GOT3 (cell line): ENCODE measurements at regions not wholly inside any gene's neighbourhood (a gene's known extent, or its start where the extent isn't known, plus 50 kb on each side); places are given as distances from the start of the nearest gene placed in this dataset.
"Not testable (repeated sequence)": the region's sequence is repeated elsewhere in the genome, so short reads cannot be mapped to it uniquely, and the experiment has no call there.

Source experiments
- DNase-seq: peaks from one replicate; lab custom pipeline; 2025; ENCODE audit warnings: mixed read lengths; lab: John Stamatoyannopoulos, UW

DNA sequence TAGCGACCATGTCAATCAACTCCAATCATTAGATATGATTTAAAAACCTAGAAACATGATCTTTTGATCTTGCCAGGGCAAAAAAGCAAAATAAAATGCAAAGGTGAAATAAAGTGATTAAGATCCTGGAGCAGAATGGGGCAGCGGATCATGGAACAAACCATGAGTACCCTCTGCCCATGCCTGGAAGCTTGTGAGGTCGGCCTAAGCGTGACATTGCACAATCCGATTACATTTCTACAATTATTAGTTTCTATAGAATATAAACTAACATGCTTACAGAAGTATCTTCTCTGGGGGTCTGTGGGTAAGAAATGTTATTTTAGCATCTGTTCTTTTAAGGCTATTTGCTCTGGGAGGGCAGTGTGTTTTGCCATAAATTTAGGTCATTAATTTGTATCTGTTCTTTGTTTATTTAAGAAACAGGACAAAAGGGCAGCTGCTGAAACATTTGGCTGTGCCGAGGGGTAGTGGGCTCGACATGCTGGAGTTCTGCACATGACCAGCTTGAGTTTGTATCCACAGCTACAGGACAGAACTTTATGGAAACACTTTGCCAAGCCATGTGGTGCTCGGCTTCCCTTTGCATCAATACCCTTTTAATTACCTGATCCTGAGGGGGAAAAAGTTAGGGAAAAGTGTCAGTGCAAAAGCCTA lies 55.9 kb downstream of the ZBTB18 start:
- DNase-seq, result no peak

DNA sequence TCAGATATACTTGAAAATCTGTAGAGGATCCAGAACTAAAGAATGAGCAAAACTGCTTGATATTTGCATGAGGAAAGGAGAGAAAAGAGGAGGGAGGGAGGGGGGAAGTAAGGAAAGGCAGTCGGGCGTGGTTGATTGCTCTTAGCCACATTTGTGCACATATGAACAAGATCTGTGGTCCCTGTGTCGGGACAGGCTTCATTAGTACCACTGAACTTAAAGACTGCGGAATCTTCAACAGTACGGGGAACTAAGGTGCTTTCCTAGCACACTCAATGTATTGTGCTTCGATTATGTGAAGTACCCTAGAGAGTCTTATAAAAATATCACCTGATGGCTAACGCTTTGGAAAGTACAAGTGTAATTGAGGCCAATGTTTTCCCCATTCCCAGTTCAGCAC lies 59.9 kb downstream of the ZBTB18 start:
- no peak for DNase-seq

DNA sequence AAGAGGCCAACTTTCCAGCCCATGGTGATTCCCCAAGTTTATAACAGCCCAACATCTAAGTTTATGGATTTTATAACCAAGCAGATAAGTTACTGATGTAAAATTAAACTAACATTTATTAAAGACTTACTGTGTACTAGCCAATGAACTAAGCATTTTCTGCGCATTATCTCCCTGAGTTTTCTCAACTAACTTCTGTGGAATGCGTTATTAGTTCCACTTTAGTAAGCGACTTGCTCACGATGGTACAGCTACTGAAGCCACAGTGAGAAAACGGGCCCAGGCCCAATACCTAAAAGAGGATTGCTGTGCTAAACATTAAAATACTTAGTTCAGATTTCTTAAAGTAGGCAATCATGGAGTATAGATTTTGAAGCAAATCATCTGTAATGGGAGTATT lies 61.0 kb downstream of the ZBTB18 start:
- DNase-seq, result no peak

DNA sequence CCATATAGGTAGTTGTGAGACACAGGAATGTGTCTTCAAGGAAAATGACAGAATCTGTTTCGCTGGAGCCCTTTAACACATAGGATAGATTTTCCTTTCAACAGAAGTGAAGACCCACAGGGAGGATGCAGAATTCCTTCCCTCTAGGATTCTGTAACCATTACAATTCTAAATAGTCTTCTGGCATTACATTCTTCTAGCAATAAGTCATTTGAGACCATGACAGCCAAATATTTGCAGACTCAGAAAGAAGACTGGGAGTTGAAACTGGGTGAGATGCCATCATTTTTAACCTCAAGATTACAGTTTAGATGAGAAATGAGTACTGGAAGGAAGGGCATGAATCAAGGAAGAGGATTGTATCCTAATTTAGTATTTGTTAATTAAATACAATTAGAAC lies 61.6 kb downstream of the ZBTB18 start:
- DNase-seq, result no peak

DNA sequence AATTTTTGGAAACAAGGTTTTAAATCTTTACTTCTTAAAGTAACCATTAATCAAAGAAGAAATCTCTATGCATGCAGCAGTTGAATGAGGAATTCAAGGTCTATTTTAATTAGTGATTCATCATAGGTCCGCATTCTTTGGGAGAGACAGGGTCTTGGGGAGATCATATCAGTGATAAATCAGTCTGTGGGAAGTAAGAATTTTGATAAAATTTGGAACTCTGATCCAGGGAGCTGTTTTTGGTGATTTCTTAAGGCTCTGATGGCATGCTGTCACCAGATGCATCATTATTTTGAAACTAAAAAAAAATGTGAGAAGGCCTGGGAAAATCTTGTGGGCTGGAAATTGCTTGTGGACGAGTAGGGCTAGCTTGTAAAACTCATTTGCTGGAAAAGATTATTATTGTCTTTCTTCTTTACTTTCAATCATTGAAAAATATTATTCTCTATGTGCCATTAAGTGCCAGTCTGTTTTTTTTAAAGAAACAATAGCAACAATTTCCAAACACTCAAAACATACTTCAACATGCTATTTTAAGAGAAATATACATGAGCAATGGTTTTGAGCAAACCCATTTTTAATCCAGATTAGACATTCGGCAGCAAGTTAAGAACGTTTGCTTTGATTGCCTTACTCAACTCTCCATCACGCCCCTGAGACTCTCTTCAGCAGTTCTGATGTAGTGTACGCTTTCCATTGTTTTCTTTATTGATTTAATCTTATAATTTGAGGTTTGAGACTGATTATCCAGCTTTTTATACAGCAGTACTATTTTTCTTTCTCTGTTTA lies 62.6 kb downstream of the ZBTB18 start:
- no peak for DNase-seq

DNA sequence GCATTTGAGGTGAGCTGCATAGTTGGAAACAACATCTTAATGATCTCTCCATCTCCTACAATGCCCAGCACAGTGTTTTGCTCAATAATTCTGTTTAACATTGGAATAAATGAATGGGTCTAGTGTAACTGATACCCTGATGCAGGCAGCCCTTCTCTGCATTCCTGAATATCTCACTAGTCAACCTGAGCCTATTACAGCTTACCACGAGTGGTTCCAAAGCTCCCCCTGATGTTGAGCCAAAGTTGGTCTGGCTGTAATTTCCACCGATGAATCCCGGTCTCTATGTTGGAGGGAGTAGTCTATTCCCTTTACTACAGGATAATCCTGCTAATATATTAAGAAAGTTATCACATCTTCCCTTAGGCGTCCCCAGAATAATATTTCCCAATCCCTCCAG lies 63.8 kb downstream of the ZBTB18 start:
- DNase-seq, result no peak

DNA sequence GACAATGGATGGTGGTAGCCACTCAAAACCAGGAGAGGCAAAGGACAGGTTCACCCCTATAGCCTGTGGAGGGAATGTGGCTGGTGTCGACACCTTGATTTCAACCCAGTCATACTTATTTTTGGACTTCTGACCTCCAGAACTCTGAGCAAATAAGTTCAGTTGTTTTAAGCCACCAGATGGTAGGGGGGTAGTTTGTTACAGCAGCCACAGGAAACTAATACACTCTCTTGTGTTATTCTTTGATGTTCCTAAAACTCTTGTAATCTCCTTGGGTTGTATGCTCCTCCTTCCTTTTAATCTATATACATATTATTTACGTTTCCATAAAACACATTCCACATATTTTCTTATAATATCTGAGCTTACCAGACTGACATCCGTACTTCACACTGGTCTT lies 65.9 kb downstream of the ZBTB18 start:
- DNase-seq, result no peak

DNA sequence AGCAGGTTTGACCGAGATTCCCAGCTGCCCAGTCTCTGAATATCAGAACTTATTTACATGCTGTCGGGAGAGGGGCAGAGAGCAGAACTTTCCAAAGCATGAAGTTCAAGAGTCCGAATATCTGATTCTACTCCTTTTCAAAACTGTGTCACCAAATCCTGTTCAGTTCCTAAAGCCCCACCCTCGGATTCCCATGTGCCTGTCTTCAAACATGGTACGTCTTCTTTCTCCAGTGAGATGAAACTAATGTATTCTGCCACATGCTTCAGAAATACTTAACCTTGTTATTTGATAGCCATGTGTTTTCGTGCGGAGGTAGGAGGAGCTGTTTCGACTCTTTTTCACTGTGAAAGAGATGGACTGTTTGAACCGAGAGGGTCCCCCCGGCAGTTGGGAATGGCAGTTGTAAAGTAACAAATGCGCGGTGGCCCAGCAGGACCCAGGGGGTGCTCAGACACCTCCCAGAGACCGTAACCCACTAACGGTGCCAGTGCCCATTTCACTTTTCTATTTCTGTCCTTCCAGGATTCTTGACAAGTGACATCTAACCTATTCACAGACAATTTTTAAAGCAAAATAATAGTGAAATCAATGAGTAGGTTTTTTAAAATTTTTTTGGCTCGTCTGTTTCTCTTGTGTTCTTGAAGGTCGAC lies 67.2 kb downstream of the ZBTB18 start:
- no peak for DNase-seq

DNA sequence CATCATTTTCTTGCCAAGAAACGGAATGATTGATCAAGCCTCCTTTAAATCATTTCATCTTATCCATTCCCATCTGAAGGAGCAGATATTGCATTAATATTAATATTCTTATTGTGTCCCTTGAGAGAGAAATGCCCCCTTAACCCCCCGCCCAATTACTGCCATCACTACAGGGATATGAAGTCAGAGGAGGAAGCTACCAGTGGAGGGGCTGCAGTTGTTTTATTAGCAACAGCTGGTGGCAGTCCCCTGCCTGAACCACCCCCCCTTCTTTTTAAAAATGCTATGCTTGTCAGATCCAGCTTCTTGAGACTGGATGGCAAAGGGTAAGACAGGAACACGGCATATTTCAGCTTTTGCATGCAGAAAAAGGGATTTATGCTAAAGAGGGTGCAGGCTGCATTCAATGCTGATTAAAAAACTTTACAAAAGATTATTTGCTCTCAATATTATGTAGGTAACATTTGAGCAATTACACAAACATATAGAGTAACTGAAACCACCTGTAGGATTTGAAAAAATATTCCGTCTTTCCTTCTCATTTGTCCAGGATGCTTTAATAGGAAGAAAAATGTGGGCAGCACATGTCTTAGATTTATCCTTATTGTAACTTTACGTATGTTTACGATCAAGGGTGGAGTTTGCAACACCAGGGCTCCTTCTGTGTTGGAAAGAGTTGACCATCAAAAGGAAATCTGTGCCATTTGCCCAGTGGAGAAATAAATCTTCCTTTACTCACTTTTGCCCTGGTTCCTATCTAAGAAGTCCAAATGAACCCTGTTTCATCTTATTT lies 77.7 kb downstream of the ZBTB18 start:
- DNase-seq, result no peak

DNA sequence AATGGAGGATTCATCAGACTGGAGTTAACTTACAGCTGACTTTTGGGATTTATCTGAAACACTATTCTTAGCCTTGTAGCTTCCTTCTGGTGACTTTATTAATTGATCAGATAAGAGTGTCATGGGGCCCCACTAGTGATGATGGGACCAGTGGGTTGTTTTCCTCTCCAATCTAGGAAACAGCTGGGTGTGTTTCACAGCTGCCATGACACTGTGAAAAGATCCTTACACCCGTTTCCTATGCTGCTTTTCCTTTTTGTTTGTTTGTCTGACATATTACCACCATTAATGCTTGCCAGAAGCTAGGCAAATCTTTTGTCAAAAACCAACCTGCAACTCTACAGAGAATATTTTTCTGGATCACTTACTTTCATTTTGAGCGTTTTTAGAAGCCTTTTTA lies 86.2 kb downstream of the ZBTB18 start:
- DNase-seq, result no peak

DNA sequence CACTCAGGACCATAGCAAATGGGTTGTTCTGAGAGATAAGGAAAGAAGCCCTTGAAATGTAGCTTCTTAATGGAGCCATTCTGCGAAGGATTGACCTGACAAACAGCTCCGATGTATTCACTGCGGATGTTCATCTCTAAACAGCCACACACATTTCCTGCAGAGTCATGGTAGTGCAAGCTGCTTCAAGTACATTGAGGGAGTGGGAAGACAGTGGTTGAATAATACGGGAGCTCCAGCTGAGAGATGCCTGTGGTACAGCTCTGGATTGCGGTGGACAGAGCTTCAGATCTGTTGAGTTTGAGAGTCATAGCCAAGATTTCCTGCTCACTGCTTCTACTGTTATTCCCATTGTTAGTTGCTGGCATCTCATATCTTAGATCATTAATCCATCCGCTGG lies 86.6 kb downstream of the ZBTB18 start:
- DNase-seq, result no peak

DNA sequence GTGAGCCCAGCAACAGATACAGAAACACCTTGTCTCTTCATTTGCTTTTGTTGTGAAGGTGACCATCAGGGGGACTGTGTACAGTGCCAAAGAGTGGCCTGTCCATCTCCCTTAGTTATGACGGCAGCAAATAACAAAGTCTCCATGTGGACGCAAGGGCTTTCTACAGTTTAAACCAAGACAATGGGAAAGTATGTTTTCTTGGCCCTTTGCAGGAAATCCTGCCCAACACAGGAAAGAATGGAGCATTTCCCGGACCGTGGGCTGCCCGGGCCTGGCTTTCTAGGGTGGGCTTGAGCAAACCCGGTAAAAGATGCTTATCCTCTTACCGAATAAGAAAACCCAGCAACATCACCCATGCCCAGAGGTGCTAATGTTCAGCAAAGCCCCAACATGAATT lies 87.3 kb downstream of the ZBTB18 start:
- no peak for DNase-seq

DNA sequence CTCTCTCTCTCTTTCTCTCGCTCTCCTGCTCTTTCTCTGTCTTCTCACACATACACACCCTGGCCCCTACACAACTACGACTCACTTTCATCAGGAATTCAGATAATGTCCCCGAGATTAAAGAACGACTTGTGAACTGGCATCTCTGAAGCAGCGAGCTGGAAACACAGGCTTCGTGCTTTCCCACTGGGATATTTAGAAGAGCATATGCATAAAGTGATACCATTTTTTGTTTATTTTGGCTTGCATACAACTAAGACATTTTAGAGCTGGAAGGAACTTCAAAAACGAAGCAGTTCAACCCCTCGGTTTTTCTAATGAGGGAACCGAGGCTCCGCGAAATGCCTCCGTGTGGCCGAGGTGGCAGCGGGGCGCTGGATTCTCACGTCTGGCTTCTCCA lies 88.6 kb downstream of the ZBTB18 start:
- no peak for DNase-seq

DNA sequence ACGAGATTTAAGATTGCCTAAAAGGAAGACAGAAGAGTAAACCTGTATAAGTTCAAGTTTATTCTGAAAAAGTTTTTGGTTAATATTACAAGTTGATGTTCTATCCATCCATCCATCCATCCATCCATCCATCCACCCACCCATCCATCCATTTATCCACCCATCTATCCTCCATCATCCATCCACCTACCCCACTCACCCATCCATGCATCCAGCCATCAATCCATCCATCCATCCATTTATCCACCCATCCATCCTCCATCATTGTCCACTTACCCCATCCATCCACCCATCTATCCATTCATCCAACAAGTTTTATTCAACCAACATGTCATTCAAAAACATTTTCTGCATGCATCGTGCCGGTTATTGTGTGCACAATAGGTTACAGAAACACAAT lies 89.3 kb downstream of the ZBTB18 start:
- no peak for DNase-seq

DNA sequence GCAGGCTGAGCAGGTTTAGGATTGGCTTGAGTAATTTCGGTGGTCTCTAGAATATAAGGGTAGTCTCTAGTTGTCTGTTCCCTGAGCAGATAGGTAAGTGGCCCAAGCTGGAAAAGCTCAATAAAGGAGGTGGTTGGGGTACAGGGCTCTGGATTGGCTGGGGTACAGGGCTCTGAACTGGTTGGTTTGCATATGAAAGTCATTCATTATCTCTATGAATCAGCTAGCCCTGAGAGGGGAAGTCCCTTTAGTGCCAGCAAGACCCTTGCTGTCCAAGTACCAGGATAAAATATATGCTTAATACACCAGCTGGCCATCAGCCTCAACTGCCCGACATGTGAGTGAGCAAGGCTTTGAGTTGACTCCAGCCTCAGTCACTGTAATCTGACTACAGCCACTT lies 93.0 kb downstream of the ZBTB18 start:
- DNase-seq, result no peak

DNA sequence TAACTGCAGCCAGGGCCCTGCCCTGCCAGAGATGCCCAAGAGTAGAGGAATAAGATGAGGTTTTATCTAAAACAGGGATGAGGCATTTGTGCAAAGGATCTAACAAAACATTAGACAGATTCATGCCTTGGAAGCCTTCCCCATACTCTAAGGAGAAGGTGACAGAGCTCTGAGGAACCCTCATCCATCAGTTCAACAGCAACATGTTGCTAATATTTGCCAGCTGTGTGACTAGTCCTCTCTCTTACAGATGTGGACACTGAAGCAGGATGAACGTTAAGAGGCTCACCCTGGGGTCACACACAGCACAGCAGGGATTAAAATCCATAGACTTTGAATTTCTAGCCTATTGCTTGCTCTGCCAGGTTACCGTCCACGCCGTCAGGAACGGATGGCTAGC lies 99.0 kb downstream of the ZBTB18 start:
- no peak for DNase-seq

DNA sequence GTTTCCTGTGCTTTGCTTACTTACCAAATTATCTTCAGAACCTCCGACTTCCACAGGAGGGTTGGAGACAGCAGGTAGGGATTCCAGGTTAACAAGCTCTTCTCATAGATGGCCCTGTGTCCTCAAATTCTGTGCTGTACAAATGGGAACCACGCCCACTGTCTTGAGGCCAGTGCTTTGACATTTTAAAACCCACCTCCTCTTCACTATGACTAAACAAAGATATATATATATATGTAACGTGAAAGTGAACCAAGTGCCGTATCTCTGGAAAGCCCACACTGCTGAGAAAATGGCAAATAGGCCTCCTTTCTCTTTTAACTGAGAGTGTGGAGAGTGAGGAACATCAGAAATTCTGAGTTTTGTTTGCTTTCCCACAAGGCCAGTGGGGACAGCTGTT lies 99.6 kb downstream of the ZBTB18 start:
- DNase-seq, result no peak

DNA sequence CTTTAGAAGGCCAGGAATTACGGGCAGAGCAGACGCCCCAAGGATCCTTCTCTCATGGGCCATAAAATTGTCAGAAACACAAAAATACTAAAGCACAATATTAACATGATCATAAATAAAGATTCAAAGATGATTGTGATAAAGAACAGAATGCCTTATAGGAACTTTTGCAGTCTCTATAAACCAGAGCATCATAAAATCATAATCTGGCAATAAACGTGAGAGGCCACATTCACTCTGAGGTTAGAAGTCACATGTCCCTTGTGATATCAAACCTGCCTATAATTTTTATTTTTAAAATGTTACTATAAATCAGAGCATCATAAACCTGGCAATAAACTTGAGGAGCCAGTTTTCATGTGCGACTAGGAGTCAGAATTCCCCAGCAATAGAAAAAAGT lies 100.5 kb downstream of the ZBTB18 start:
- DNase-seq, result no peak

DNA sequence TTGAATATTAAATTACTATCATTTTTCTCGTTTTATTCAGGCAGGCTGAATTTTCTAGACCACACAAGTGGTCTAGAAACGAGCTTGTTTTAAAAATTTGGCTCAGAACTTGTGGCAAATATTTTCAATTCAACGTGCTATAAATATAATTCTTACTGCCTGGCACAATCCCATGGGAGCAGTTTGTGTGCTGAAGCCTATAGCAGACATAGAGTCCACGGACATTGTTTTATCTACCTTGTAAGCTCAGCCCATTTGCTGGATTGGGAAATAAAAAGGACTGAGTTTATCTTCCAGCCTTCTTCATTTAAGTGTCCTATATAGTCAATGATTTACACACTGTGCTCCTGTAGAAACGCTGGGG lies 103.4 kb downstream of the ZBTB18 start:
- no peak for DNase-seq

DNA sequence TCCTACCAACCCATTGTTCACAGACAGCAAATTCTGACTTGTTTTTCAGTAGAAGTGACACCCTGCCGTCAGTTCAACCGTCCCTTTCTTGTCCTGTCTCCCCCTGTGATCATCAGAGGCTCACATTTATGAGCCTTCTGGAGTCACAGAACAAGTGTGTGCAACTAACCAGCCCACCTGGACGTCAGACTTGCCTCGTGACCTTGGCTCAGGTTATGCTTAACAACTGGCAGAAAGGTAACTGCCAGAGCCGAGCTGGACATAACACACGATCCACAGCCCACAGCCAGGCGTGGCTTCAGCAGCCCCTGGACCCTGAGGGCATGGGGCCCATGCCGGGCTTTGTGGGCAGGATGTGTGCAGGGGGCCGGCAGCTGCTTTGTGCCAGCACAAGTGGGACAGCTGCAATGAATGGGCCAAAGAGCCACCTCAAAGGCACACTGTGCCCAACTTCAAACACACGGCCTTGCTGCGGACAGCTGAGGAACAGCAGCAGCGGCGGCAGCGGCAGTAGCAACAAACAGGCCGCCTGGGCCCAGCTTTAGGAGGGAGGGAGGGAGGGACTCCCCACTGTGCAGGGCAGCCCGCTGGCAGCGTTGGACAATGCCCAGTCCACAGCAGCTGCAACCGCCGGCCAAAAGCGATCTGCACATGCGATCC lies 103.9 kb downstream of the ZBTB18 start:
- DNase-seq, result no peak

DNA sequence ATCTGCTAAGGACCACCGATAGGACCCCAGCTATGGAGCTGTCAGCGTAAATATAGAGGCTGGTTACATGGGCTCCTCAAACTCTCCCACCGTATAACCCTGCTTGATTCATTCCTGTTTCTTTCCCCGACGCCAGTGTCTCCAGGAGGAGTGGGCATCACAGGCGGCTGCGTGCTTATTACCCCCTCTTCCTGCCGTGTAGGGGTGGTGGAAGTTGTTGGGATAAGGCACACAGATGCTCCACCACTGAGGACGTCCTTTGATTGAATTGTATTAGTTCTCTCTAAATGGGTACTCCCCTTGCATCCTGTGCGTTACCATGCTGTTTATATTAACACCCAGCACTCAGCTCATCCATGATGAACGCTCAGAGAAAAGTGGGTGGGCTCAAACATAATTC lies 104.6 kb downstream of the ZBTB18 start:
- DNase-seq, result no peak

DNA sequence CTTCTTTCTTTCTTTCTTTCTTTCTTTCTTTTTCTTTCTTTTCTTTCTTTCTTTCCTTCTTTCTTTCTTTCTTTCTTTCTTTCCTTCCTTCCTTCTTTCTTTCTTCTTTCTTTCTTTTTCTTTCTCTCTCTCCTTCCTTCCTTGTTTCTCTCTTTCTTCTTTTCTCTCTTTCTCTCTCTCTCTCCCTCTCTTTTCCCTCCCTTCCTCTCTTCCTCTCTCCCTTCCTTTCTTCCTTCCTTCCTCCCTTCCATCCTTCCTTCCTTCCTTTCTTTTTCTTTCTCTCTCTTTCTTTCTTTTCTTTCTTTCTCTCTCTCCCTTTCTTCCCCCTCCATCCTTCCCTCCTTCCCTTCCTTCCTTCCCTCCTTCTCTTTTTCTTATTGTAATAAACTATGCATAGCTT lies 105.5 kb downstream of the ZBTB18 start:
- not testable (repeated sequence) for DNase-seq
